SK-N-SH treated with all-trans-retinoic acid at 6 μM for 48 hours (cell line): ENCODE measurements at regions not wholly inside any gene's neighbourhood (a gene's known extent, or its start where the extent isn't known, plus 50 kb on each side); places are given as distances from the start of the nearest gene placed in this dataset.

Source experiments
- BACH2 ChIP-seq: fragments of 250-450 bp; sonication (Bioruptor Pico); IDR thresholded peaks from 2 replicates; pipeline ENCODE4 v1.9.0; 2021; ENCODE audit warnings: mild to moderate bottlenecking, borderline replicate concordance
- GLIS3 ChIP-seq: fragments of 250-450 bp; sonication (Bioruptor Pico); IDR thresholded peaks from 2 replicates; pipeline ENCODE4 v1.5.0; 2020; ENCODE audit warnings: mild to moderate bottlenecking, moderate library complexity
- OSR1 ChIP-seq: fragments of 250-450 bp; sonication (Bioruptor Pico); IDR thresholded peaks from 2 replicates; pipeline ENCODE4 v1.8.0; 2022; ENCODE audit warnings: moderate library complexity, mild to moderate bottlenecking, inconsistent platforms
- PATZ1 ChIP-seq: fragments of 250-450 bp; sonication (Bioruptor Pico); IDR thresholded peaks from 2 replicates; pipeline ENCODE4 v1.8.0; 2020; ENCODE audit warnings: mild to moderate bottlenecking, moderate library complexity, borderline replicate concordance
- POU6F1 ChIP-seq: fragments of 250-450 bp; sonication (Bioruptor Pico); IDR thresholded peaks from 2 replicates; pipeline ENCODE4 v1.8.0; 2021; ENCODE audit warnings: low read depth, mild to moderate bottlenecking, moderate library complexity, borderline replicate concordance
- RARB ChIP-seq: fragments of 250-450 bp; sonication (Bioruptor Pico); IDR thresholded peaks from 2 replicates; pipeline ENCODE4 v1.8.0; 2021; ENCODE audit warnings: mild to moderate bottlenecking, moderate library complexity
- SNAI2 ChIP-seq: fragments of 250-450 bp; sonication (Bioruptor Pico); IDR thresholded peaks from 2 replicates; pipeline ENCODE4 v1.5.0; 2020; ENCODE audit warnings: mild to moderate bottlenecking, moderate library complexity
- TCF4 ChIP-seq: fragments of 250-450 bp; sonication (Bioruptor Pico); IDR thresholded peaks from 2 replicates; pipeline ENCODE4 v1.8.0; 2021; ENCODE audit warnings: mild to moderate bottlenecking, moderate library complexity, borderline replicate concordance
- TOX ChIP-seq: fragments of 250-450 bp; sonication (Bioruptor Pico); IDR thresholded peaks from 2 replicates; pipeline ENCODE4 v1.8.0; 2021; ENCODE audit warnings: mild to moderate bottlenecking, moderate library complexity, borderline replicate concordance
- ZNF565 ChIP-seq: fragments of 450-650 bp; formaldehyde crosslinking; conservative IDR thresholded peaks from 2 replicates; pipeline ENCODE4 v1.5.0; 2020; ENCODE audit warnings: low read depth, mild to moderate bottlenecking, moderate library complexity
- ZNF8 ChIP-seq: fragments of 450-650 bp; formaldehyde crosslinking; IDR thresholded peaks from 2 replicates; pipeline ENCODE4 v1.5.0; 2020; ENCODE audit warnings: mild to moderate bottlenecking, moderate library complexity

DNA sequence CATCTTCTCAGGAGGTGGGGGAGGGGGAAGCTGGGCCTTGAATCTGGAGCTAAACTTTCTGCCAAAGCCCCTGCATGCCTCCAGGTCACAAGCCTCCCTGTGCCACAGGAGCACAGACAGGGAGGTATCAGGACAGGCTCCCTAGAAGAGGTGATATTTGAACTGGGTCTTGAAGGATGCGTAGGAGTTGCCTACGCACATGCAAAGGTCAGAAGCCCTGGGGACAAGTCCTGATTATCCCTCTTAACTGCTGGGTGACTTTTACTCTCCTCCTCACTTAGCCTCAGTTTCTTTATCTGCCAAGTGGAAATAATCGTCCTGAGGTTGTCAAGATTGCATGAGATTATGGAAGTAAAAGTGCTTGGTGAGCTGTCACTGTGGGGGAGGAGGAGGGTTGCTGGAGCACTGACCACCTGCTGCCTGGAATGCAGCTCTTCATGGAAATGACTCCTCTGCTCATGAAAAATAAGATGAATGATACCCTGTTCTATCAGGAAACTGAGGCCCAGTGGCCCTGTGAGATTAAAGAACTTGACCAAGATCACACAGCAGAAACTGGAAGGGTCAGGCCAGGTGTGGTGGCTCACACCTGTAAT, 50.6 kb upstream of the LAPTM5 start:
- no peak for TF ChIP-seq PATZ1 (CRISPR knock-in tag)
- TF ChIP-seq SNAI2 (CRISPR knock-in tag), result no peak
- TF ChIP-seq TCF4 (CRISPR knock-in tag), result no peak
- no peak for TF ChIP-seq GLIS3 (CRISPR knock-in tag)
- TF ChIP-seq ZNF8, result no peak
- TF ChIP-seq RARB (CRISPR knock-in tag), result no peak
- TF ChIP-seq OSR1 (CRISPR knock-in tag), result no peak
- TF ChIP-seq ZNF565 (CRISPR knock-in tag), result no peak
- TF ChIP-seq POU6F1, result no peak
- TF ChIP-seq TOX, result no peak
- no peak for TF ChIP-seq BACH2 (CRISPR knock-in tag)
